ENCODE measurements at regions not wholly inside any gene's neighbourhood (a gene's known extent, or its start where the extent isn't known, plus 50 kb on each side); places are given as distances from the start of the nearest gene placed in this dataset.

GRCh38 chr15:29910068-29910467 is 87.8 kb upstream of the TJP1 start:
- Histone ChIP-seq H3K4me1 (replicated peaks in 1 of 4; ENCODE audit: control insufficient read depth in 3 of 4, insufficient read depth in 4 of 4, low read length in 3 of 4) (peaks cover 0 to 5% (median under 1%) of the 10 kb centered on the region in 4 experiments; a peak in 3 of 7 replicates), H2BK12ac (ENCODE audit: low read depth, low read length) (no peak overlapping the region), H3K23me2 (ENCODE audit: low read depth, low read length) (no peaks in the 10 kb centered on the region), H3K18ac (ENCODE audit: extremely low read depth, low read length) (no peak overlapping the region), H3K14ac (ENCODE audit: insufficient read length) (no peak overlapping the region), H2AK5ac (ENCODE audit: low read depth, low read length) (no peak overlapping the region), H2BK20ac (ENCODE audit: low read length) (no peak overlapping the region), H3K4me3 (ENCODE audit: extremely low read depth in 1 of 4, insufficient read depth in 2 of 4, low read depth in 3 of 4, low read length in 4 of 4) (no peak overlapping the region), H2AFZ (ENCODE audit: low read length) (no peak overlapping the region), H3K9me3 (ENCODE audit: insufficient read depth in 2 of 2, low read depth in 1 of 2, low read length in 1 of 2) (no peaks in the 10 kb centered on the region; a peak in 1 of 4 replicates), H2BK15ac (ENCODE audit: low read length) (no peak overlapping the region), H4K5ac (ENCODE audit: insufficient read length, low read depth, low read length) (no peak overlapping the region), H4K91ac (replicated peaks; ENCODE audit: insufficient read length, low read length) (no peak overlapping the region), H3K27me3 (replicated peaks in 1 of 4; ENCODE audit: control insufficient read depth in 3 of 4, extremely low read depth in 1 of 4, insufficient read depth in 3 of 4, low read length in 3 of 4) (no peaks in the 10 kb centered on the region), H3K4ac (replicated peaks; ENCODE audit: insufficient read length, low read depth, low read length) (no peak overlapping the region), H2BK5ac (ENCODE audit: low read depth, low read length) (no peak overlapping the region), H2BK120ac (replicated peaks; ENCODE audit: low read depth, low read length) (no peak overlapping the region), H4K8ac (ENCODE audit: extremely low read depth, insufficient read depth, low read length) (no peak overlapping the region), H3K56ac (replicated peaks; ENCODE audit: insufficient read length, low read depth, low read length) (no peak overlapping the region), H3K9ac (replicated peaks in 1 of 4; ENCODE audit: extremely low read depth in 1 of 4, low read depth in 3 of 4, low read length in 3 of 4) (no peak overlapping the region), H3K79me2 (ENCODE audit: control insufficient read depth in 1 of 2, insufficient read depth in 2 of 2, low read length in 2 of 2) (no peaks in the 10 kb centered on the region), H3K27ac (ENCODE audit: low read depth, low read length) (no peak overlapping the region), H4K20me1 (replicated peaks in 1 of 2; ENCODE audit: control insufficient read depth in 1 of 2, insufficient read depth in 2 of 2, low read length in 2 of 2) (no peaks in the 10 kb centered on the region), H3K79me1 (ENCODE audit: low read depth, low read length) (no peaks in the 10 kb centered on the region), H3K23ac (ENCODE audit: insufficient read length) (no peak overlapping the region), H3K36me3 (ENCODE audit: control insufficient read depth in 2 of 4, insufficient read depth in 4 of 4, low read length in 3 of 4) (no peaks in the 10 kb centered on the region), H3K4me2 (ENCODE audit: insufficient read depth in 1 of 2, low read depth in 2 of 2, low read length in 2 of 2) (no peak overlapping the region)
- ChIA-PET CTCF (ENCODE audit: partially characterized antibody) (interaction anchor here (1.9 to 2.4 kb wide), 2 partner anchors 11 to 16 kb away, joined by 5 to 8 read pairs; no protein-coding TSS in a partner anchor), POLR2A (ENCODE audit: partially characterized antibody) (no interaction called here)
- DNase-seq (ENCODE audit: low read depth in 1 of 2, low spot score in 2 of 2) (no peak), FAIRE-seq (no peak)
- TF ChIP-seq TEAD4 (IDR thresholded peaks at IDR 0.05; ENCODE audit: low read depth, low read length) (no peak), SIN3A (conservative IDR thresholded peaks at IDR 0.05 in 1 of 2, IDR thresholded peaks at IDR 0.05 in 1 of 2; ENCODE audit: low read depth in 1 of 2, low read length in 2 of 2) (no peak), TAF1 (IDR thresholded peaks at IDR 0.05; ENCODE audit: low read depth, low read length) (no peak), KDM1A (IDR thresholded peaks at IDR 0.05; ENCODE audit: borderline replicate concordance, low read length) (no peak), HDAC6 (IDR thresholded peaks at IDR 0.05; ENCODE audit: low read depth, low read length) (no peak), CBX8 (IDR thresholded peaks at IDR 0.05; ENCODE audit: borderline replicate concordance, low read depth, low read length) (no peak), MAX (IDR thresholded peaks at IDR 0.05) (no peak)
- 93% methylated on average over 3 of the region's 3 CpGs; no CpG with 5 or more reads in 1 of the 2 experiments for WGBS, 2 experiments (ENCODE audit: extremely low coverage in 1 of 2, insufficient coverage in 1 of 2, insufficient read length in 1 of 2, insufficient replicate concordance in 2 of 2, low coverage in 1 of 2, low lambda C conversion rate in 2 of 2, missing lambda C conversion rate in 1 of 2)
